GM18511 (cell line): ENCODE measurements at regions not wholly inside any gene's neighbourhood (a gene's known extent, or its start where the extent isn't known, plus 50 kb on each side); places are given as distances from the start of the nearest gene placed in this dataset.

Experiments used
- ATAC-seq: cut with Tn5 transposase; IDR thresholded peaks from one replicate; pipeline ENCODE4 v1.9.1; 2021; ENCODE audit warnings: mild to moderate bottlenecking, moderate library complexity; ENCODE audit not compliant: unreplicated experiment

DNA sequence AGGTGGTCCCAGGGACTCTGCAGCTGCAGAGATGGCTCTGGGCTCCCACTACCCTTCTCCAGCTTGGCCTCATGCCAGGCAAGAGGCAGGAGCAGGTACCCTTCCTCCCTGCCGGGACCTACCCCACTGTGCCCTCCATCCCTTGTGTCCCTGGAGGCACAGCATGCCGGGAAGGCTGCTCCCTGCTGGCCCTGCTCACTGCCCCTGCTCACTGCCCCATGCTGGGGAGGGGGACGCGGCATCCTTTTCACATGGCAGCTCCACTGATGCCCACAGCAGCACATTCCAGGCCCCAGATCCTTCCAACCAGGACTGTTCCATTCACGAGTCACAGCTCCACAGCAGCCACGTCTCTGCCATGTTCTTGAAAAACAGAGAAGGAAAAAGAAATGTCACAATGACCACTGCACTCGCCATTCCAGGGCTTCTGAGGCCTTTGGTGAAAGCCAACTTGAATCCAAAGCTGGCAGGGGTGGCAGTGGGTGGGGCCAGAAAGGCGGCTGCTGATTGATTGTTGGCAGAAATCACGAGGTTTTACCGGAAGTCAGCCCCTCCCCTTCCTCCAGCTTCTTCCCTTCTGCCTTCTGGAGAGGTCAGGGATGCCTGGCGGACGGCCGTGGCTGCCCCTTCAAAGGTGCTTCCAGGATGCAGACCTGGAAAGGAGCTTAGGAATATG is 268.0 kb downstream of the CYP26B1 start:
- ATAC-seq: no peak

- no peak for ATAC-seq
Observed at GRCh38 chr2:71878626-71879508, 268.8 kb downstream of the CYP26B1 start.

DNA sequence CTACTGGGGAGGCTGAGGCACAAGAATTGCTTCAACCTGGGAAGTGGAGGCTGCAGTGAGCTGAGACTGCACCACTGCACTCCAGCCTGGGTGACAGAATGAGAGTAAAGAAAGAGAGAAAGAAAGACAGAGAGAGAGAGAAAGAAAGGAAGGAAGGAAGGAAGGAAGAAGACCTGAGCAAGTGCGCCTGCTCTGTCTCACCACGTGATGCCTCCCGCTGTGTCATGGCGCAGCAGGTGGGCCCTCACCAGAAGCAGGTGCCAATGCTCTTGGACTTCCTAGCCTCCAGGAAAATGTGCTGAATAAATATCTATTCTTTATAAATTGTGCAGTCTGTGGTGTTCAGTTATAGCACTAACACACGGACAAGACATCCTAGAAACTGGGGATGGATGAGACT is 270.0 kb downstream of the CYP26B1 start:
- no peak for ATAC-seq

- no peak for ATAC-seq
Observed at GRCh38 chr2:71876542-71877451, 270.9 kb downstream of the CYP26B1 start.

- ATAC-seq: no peak
Observed at GRCh38 chr2:71872466-71873051, 275.1 kb downstream of the CYP26B1 start.

DNA sequence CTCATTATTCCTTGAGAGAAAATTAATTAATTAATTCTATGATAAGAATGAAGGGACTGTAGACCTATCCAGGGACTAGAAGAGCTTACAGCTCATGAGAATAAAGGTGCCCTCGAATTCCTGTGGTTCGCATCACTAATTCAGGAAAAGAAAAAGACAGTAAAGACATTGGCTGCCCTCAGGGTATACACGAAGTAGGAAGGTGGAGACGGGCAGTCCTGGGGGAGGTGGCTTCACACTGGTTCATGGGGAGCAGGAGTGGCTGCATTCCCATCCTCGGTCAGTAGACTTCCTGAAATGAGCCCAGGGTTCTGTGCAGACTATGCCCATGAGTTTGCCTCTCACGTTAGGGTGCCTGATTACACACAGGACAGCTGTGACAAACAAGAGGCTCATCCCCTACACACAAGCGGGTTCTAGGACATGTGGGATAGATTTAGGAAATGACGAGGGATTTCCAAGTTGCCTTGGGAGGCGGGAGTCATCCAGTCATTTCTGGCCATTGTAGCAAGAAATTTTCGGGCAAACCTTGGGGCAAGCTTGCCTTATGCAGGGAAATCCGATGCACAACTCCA is 282.2 kb downstream of the CYP26B1 start:
- ATAC-seq: no peak

- ATAC-seq: no peak
Observed at GRCh38 chr2:71864085-71864484, 283.6 kb downstream of the CYP26B1 start.

DNA sequence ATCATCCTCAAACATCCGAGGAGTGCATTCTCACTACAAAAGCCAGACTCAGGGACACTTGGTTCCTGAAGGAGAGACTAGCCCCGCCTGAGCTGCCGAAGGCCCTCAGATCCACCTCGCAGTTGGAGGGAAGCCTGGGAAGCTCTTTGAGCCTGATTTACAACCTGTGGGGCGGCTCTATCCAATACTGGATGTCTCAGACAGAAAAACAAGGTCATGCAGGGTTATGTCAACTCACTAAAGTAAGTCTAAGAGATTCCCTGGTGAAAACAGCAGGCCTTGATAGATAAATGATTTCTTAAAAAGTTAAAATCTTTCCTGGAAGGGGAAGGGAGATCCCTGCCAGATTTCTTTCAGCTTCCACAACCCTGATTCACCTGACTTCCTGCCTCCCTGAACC is 284.3 kb downstream of the CYP26B1 start:
- ATAC-seq: no peak

DNA sequence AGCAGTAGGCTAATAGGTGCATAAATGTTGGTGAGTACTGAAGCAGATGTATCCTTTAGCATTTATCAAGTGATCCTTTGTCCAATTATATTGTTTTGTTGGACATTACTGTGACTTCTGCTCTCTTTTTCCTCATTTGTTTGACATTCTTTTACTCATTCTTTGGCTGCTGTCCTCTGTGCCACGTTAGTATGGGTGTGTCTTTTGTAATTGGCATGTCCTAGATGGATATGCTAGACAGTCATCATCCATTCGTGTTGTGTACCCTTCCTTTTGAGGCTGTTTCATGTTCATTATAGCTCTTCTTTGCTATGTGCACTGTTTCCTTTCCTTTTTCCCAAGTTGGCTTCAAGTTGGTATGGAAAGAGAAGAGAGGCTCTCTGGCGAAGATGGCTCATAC is 284.7 kb downstream of the CYP26B1 start:
- no peak for ATAC-seq

- no peak for ATAC-seq
Observed at GRCh38 chr2:71861186-71862160, 286.2 kb downstream of the CYP26B1 start.

DNA sequence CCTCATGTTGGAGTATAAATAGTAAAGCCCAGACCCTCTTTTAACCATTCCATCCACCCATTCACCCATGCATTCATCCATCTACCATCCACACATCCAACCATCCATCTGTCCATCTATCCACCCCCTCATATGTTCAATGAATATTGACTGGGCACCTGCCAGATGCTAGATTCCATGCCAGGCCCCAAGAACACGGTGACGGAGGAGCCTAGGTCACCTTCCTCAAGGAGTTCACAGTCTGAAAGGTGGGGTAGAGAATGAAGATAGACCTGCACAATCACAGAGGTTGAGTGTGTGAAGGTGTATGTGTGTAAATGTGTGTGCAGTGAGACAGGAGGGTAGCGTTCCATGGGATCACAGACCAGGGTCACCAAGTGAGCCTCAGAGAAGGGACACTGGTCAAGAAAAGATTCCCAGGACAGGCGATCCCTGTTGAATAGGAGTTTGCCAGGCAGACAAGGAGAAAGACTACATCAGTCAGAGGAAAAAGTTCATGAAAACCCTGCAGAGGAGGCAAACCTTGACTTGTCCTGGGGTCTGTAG is 287.2 kb downstream of the CYP26B1 start:
- no peak for ATAC-seq

DNA sequence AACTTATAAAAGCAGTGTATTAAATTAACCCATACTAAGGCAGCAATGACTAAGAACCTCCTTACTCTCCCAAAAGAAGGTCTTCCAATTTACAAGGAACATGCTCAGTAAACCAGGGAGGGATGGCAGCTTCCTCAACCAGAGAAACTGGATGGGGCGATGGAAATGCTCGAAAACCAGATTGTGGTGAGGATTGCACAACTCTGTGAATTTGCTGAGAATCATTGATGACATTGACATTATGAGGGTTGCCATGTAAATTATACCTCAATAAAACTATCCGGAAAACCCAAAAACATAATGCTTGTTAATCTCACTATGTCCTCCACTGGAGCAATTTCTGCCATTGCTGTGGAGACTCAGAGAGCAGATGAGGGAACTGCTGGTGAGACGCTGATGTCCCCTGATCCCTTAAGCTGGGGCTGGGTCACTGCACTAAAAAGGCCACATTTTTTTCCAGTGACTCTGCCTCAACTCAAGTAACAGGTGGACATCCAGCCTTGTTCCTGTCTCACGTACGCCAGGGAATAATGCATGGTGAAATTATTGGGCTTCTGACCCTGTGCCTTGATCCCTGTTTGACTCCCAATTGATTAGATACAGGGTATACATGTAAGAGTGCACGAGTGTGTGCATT is 288.3 kb downstream of the CYP26B1 start:
- ATAC-seq: no peak

DNA sequence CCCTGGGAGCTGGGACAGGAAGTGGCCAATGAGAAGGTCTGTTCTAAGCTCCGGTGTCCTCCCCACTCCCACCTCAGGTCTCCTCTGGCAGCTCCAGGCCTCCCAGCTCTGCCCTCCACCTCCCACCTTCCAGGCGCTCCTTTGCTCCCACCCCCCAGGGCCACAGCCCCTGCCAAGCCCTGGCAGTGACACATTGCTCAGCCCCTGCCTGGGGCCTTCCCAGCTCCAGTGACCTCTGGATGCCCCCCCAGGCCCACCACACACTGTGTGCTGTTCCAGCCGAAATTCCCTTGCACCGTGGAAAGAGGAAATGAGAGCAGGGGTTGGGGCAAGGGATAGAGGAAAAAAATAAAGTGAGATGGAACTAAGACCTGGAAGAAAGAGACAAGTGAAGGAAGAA is 289.6 kb downstream of the CYP26B1 start:
- ATAC-seq: no peak

DNA sequence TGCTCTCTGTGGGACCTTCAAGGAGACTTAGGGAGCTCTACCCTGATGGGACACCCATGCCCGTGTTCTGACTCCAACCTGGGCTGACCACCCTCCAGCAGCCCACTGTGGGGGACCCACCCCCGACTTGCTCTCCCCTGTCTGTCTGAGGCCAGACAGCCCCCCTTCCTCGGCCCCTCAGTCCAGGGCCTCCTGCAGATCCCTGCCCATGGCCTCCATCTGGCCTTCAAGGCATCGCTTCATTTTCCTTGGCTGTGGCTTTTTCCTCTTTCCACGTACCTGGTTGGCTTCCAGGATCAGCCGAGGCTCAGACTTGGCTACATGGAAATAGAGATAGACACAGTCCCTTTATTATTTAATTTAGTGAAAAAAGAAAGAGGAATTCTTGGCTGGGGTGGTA is 290.0 kb downstream of the CYP26B1 start:
- no peak for ATAC-seq

- no peak for ATAC-seq
Observed at GRCh38 chr2:71856773-71857525, 290.7 kb downstream of the CYP26B1 start.

DNA sequence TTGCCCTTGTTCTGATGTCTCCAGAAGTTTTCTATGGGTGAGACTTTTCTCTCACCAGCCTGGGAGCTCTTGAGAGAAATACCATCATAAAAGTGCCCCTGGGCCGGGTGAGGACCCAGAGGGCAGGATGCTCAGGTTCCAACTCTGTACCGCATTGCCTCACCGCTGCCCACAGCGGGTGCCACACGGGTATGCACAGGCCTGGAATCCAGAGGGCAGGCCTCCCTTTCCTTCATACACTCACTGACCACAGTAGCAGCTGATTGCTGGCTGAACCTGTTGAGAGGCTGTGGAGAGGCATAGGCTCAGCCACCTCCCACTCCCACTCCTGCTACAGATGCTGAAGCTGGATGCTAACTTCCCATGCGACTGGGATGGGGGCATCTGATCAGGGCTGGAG is 293.8 kb downstream of the CYP26B1 start:
- no peak for ATAC-seq

GRCh38 chr2:71852141-71852711 is 295.4 kb downstream of the CYP26B1 start:
- no peak for ATAC-seq
